ENCODE measurements at regions not wholly inside any gene's neighbourhood (a gene's known extent, or its start where the extent isn't known, plus 50 kb on each side); places are given as distances from the start of the nearest gene placed in this dataset.

DNA sequence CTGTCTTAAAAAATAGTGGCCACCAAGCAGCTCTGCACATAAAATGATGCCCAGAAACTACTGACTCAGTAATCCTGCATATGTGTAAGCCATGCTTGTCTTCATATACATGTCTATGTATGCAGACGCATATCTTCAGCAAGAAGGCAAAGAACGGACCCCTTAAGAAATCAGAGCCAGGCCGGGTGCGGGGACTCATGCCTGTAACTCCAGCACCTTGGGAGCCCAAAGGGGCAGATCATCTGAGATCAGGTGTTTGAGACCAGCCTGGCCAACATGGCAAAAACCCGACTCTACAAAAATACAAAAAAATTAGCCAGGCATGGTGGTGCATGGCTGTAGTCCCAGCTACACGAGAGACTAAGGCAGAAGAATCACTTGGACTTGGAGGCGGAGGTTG is 295.0 kb downstream of the TCERG1L start:
- no peaks in the 10 kb centered on the region for H3F3A ChIP-seq (replicated peaks; ENCODE audit: low read depth)
- H2AFZ ChIP-seq, result no peak overlapping the region
- TF ChIP-seq, protein P1, sequence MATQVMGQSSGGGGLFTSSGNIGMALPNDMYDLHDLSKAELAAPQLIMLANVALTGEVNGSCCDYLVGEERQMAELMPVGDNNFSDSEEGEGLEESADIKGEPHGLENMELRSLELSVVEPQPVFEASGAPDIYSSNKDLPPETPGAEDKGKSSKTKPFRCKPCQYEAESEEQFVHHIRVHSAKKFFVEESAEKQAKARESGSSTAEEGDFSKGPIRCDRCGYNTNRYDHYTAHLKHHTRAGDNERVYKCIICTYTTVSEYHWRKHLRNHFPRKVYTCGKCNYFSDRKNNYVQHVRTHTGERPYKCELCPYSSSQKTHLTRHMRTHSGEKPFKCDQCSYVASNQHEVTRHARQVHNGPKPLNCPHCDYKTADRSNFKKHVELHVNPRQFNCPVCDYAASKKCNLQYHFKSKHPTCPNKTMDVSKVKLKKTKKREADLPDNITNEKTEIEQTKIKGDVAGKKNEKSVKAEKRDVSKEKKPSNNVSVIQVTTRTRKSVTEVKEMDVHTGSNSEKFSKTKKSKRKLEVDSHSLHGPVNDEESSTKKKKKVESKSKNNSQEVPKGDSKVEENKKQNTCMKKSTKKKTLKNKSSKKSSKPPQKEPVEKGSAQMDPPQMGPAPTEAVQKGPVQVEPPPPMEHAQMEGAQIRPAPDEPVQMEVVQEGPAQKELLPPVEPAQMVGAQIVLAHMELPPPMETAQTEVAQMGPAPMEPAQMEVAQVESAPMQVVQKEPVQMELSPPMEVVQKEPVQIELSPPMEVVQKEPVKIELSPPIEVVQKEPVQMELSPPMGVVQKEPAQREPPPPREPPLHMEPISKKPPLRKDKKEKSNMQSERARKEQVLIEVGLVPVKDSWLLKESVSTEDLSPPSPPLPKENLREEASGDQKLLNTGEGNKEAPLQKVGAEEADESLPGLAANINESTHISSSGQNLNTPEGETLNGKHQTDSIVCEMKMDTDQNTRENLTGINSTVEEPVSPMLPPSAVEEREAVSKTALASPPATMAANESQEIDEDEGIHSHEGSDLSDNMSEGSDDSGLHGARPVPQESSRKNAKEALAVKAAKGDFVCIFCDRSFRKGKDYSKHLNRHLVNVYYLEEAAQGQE (IDR thresholded peaks at IDR 0.05; ENCODE audit: unreplicated experiment), result no peak
- TF ChIP-seq, protein P2, sequence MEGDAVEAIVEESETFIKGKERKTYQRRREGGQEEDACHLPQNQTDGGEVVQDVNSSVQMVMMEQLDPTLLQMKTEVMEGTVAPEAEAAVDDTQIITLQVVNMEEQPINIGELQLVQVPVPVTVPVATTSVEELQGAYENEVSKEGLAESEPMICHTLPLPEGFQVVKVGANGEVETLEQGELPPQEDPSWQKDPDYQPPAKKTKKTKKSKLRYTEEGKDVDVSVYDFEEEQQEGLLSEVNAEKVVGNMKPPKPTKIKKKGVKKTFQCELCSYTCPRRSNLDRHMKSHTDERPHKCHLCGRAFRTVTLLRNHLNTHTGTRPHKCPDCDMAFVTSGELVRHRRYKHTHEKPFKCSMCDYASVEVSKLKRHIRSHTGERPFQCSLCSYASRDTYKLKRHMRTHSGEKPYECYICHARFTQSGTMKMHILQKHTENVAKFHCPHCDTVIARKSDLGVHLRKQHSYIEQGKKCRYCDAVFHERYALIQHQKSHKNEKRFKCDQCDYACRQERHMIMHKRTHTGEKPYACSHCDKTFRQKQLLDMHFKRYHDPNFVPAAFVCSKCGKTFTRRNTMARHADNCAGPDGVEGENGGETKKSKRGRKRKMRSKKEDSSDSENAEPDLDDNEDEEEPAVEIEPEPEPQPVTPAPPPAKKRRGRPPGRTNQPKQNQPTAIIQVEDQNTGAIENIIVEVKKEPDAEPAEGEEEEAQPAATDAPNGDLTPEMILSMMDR (conservative IDR thresholded peaks at IDR 0.05; ENCODE audit: low read depth in 2 of 2), result no peak
- TF ChIP-seq CREB1 (CRISPR knock-in tag; IDR thresholded peaks at IDR 0.05; ENCODE audit: low read depth) (no peak), EZH2phosphoT487 (IDR thresholded peaks at IDR 0.05; ENCODE audit: unreplicated experiment) (no peak), NANOG (IDR thresholded peaks at IDR 0.05; ENCODE audit: borderline replicate concordance) (no peak), POLR2AphosphoS5 (IDR thresholded peaks at IDR 0.05; ENCODE audit: low read depth) (no peak), EZH2 (IDR thresholded peaks at IDR 0.05; ENCODE audit: low read depth, unreplicated experiment) (no peak), STAT1 (IDR thresholded peaks at IDR 0.05; ENCODE audit: unreplicated experiment) (no peak), ZNF331 (CRISPR knock-in tag; IDR thresholded peaks at IDR 0.05; ENCODE audit: low read depth) (no peak), JUNB (IDR thresholded peaks at IDR 0.05; ENCODE audit: unreplicated experiment) (no peak)
- TF ChIP-seq, protein P3, sequence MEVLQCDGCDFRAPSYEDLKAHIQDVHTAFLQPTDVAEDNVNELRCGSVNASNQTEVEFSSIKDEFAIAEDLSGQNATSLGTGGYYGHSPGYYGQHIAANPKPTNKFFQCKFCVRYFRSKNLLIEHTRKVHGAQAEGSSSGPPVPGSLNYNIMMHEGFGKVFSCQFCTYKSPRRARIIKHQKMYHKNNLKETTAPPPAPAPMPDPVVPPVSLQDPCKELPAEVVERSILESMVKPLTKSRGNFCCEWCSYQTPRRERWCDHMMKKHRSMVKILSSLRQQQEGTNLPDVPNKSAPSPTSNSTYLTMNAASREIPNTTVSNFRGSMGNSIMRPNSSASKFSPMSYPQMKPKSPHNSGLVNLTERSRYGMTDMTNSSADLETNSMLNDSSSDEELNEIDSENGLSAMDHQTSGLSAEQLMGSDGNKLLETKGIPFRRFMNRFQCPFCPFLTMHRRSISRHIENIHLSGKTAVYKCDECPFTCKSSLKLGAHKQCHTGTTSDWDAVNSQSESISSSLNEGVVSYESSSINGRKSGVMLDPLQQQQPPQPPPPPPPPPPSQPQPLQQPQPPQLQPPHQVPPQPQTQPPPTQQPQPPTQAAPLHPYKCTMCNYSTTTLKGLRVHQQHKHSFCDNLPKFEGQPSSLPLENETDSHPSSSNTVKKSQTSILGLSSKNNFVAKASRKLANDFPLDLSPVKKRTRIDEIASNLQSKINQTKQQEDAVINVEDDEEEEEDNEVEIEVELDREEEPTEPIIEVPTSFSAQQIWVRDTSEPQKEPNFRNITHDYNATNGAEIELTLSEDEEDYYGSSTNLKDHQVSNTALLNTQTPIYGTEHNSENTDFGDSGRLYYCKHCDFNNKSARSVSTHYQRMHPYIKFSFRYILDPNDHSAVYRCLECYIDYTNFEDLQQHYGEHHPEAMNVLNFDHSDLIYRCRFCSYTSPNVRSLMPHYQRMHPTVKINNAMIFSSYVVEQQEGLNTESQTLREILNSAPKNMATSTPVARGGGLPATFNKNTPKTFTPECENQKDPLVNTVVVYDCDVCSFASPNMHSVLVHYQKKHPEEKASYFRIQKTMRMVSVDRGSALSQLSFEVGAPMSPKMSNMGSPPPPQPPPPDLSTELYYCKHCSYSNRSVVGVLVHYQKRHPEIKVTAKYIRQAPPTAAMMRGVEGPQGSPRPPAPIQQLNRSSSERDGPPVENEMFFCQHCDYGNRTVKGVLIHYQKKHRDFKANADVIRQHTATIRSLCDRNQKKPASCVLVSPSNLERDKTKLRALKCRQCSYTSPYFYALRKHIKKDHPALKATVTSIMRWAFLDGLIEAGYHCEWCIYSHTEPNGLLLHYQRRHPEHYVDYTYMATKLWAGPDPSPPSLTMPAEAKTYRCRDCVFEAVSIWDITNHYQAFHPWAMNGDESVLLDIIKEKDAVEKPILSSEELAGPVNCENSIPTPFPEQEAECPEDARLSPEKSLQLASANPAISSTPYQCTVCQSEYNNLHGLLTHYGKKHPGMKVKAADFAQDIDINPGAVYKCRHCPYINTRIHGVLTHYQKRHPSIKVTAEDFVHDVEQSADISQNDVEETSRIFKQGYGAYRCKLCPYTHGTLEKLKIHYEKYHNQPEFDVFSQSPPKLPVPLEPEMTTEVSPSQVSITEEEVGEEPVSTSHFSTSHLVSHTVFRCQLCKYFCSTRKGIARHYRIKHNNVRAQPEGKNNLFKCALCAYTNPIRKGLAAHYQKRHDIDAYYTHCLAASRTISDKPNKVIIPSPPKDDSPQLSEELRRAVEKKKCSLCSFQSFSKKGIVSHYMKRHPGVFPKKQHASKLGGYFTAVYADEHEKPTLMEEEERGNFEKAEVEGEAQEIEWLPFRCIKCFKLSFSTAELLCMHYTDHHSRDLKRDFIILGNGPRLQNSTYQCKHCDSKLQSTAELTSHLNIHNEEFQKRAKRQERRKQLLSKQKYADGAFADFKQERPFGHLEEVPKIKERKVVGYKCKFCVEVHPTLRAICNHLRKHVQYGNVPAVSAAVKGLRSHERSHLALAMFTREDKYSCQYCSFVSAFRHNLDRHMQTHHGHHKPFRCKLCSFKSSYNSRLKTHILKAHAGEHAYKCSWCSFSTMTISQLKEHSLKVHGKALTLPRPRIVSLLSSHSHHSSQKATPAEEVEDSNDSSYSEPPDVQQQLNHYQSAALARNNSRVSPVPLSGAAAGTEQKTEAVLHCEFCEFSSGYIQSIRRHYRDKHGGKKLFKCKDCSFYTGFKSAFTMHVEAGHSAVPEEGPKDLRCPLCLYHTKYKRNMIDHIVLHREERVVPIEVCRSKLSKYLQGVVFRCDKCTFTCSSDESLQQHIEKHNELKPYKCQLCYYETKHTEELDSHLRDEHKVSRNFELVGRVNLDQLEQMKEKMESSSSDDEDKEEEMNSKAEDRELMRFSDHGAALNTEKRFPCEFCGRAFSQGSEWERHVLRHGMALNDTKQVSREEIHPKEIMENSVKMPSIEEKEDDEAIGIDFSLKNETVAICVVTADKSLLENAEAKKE (CRISPR knock-in tag; IDR thresholded peaks at IDR 0.05), result no peak
- H3K4me2 ChIP-seq, result no peak overlapping the region
- H3K9me3 Mint-ChIP-seq, result peaks cover 86% of the 10 kb centered on the region
- peaks cover 10% of the 10 kb centered on the region for H3K27me3 Mint-ChIP-seq (ENCODE audit: insufficient read depth, low read depth, poor library complexity)
- peaks cover 15% of the 10 kb centered on the region for H3K36me3 Mint-ChIP-seq (ENCODE audit: low read depth)
- H4K20me1 ChIP-seq (replicated peaks; ENCODE audit: insufficient read depth), result no peaks in the 10 kb centered on the region
- no peaks in the 10 kb centered on the region for H3K4me1 Mint-ChIP-seq
- DNase-seq (ENCODE audit: low spot score) (no peak), ATAC-seq (no peak)
- H3K79me2 ChIP-seq (replicated peaks; ENCODE audit: insufficient read depth), result no peaks in the 10 kb centered on the region
- H3K4me3 Mint-ChIP-seq, result no peak overlapping the region
- H3K27me3 ChIP-seq (ENCODE audit: insufficient read depth), result no peaks in the 10 kb centered on the region
- no peak overlapping the region for H3K4me3 ChIP-seq
- H3K4me1 ChIP-seq (ENCODE audit: insufficient read depth), result no peaks in the 10 kb centered on the region
- no peaks in the 10 kb centered on the region for H3K9me2 ChIP-seq (ENCODE audit: insufficient read depth)
- no peak overlapping the region for H3K27ac Mint-ChIP-seq
- no peaks in the 10 kb centered on the region for H3K36me3 ChIP-seq (ENCODE audit: insufficient read depth)
- H3K27ac ChIP-seq (ENCODE audit: low read depth), result no peak overlapping the region

Measured in GM23338 (cell line).